Activated naive CD8-positive, alpha-beta T cell treated with anti-CD3 and anti-CD28 coated beads, Interleukin-2, amount 50 U/mL, for 16 hours (primary cell): ENCODE measurements at regions not wholly inside any gene's neighbourhood (a gene's known extent, or its start where the extent isn't known, plus 50 kb on each side); places are given as distances from the start of the nearest gene placed in this dataset.
"Not testable (repeated sequence)": the region's sequence is repeated elsewhere in the genome, so short reads cannot be mapped to it uniquely, and the experiment has no call there.

Experiments
- DNase-seq: peaks from one replicate; pipeline ENCODE4 v3.0.0-alpha.2; 2020; ENCODE audit warnings: low read depth, low spot score

DNA sequence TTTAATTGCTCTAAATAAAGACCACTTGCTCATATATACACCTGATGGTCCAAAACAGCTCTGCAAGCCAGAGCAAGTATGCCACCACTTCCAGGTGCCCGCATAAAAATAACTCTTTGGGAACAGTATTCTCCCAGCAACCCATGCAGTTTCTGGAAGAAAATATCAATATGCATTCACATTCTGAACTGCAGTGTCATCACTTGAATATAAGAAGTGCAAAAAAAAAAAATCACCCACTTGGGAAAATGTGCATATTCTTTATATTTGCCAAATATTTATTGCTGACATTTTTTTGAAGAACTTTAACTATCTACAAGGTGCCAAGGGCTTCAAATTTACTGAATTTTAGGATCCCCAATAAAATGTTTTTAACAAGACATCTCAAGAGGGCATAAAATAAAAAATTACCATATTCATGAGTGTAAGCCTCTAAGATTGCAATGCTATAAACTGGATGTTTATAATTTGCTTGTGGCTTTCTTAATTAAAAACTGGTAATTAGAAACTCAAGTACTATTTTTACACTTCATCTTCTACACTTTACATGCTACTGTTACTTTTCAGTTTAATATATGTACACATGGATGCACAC is 360.6 kb upstream of the HNRNPA3 start:
- DNase-seq: no peak

DNA sequence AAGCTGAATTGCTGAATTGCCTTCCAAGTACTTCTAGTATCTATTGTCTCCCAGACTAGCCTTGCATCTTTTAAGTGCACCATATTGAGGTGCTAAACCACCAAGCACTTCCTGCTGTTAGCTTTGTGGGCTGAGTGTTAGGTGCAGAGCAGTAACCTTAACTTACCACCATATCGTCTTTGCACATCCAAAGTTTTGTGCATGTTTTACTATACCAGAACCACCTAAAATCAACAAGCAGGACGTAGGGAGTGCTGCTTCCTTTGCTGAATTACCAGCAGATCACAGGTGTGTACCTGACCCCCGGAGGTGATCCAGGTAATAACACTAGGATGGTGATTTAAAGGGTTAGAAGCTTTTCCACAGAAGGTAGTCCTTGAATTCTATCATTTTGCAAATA is 359.9 kb upstream of the HNRNPA3 start:
- no peak for DNase-seq

DNA sequence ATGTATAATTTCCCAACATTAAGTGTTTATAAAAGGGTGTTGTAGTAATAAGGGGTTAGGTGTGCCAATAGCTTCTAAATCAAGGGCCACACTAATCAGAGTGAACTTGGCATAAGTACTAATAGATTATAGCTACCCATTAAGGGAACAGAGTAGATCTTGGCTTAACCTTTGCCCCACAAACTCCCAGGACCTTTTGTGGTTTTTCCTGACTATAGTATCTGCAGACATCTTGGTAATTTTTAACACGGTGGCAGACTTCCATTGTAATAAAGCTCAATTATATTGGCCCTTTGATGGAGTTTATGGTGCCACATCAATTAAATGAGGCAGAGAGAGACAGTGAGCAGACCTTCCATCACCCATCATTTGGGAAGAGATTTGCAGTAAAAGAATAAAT is 358.5 kb upstream of the HNRNPA3 start:
- no peak for DNase-seq

- DNase-seq: no peak
These were observed 357.7 kb upstream of the HNRNPA3 start for GRCh38 chr2:176854878-176855277.

DNA sequence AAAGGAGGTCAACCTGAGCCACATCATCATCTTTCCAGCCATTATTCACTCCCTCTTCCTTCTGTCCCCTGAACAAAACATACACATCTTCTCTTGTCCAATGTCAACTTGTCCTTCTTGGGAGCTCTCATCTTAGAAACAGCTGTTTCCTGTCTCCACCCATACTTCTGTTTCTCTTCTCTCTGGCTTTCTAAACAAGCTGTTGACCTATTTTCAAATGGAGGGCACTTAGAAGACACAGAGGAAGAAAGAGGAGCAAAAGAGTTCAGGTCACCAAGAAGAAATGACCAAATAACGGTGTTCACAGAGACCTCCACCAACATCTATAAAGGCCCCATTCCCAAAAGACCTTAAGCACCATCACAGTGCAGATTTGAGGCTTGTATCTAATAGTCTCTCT is 355.9 kb upstream of the HNRNPA3 start:
- no peak for DNase-seq

DNA sequence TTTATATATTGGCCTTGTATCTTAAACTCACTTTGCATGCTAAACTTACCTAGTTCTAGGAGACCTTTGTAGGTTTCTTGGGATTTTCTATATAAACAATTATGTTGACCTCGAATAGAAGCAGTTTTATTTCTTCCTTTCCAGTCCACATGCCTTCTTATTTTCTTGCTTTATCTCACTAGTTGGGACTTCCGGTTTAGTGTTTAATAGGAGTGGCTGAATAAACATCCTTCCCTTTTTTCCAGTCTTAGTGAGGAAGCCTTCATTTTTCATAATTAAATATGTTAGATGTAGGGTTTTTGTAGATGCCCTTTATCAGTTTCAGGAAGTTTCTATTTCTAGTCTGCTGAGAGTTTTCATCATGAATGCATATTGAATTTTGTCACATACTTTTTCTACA is 347.3 kb upstream of the HNRNPA3 start:
- no peak for DNase-seq

DNA sequence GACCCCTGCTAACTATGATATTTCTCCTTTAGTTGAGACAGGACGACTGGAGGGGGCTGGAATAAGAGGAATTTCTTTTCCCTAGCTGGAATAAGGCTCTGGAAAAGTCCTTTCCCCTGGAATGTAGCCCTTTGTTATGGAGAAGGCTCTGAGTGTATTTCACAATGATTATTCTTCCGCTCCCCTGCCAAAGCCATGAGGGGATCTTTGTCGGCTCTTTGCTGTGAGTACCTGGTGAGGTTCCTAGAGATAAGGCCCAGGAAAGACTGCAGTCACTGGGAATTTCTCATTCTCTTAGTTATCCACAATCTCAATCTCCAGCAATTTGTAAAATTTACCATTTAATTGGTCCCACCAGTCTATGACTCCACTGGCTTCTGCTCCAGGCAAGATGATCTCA is 340.2 kb upstream of the HNRNPA3 start:
- DNase-seq: no peak

DNA sequence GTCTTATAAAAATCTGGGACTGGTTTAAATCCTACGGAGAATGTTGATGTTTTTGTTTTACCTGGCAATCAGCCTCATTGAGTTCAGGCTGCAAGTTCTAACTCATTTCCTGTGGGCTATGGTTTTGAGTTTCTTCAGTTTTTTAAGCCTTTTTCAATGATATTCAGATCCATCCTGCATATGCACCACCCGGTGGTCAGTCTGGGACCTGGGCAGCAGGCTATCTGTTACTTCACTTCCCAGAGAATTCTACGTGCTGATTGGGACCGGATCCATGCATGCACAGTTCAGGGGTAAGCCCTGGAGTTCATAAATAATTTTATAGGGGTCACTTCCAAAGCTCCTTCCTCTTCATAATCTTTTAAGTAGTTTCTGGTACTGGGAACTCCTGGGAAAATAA is 339.2 kb upstream of the HNRNPA3 start:
- no peak for DNase-seq

- no peak for DNase-seq
These were observed 336.0 kb upstream of the HNRNPA3 start for GRCh38 chr2:176876493-176877103.

DNA sequence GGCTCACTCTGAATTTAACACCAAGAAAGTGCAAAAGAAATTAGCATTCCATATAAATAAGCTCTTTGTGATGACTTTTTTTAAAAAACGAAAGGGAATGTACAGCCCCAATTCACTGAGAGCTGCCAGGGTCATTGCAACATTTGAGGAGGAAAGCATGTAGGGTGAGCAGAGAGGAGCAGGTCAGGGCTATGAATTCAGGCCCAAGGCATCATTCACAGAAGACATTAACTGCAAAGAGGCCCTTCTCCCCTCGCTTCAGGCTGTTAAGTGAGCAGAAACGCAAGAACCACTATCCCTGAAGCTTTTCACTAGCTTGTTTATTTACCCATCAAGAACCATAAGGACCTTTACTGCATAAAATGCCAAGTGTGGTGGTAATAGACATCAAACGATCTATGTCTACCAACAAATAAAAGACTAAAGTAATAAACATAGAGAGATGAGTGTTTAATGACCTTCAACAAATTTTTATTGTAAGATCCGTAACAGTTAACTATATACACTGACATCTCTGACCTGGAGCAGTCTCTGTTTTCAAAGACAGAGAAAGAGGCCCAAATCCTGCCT is 333.1 kb upstream of the HNRNPA3 start:
- no peak for DNase-seq

DNA sequence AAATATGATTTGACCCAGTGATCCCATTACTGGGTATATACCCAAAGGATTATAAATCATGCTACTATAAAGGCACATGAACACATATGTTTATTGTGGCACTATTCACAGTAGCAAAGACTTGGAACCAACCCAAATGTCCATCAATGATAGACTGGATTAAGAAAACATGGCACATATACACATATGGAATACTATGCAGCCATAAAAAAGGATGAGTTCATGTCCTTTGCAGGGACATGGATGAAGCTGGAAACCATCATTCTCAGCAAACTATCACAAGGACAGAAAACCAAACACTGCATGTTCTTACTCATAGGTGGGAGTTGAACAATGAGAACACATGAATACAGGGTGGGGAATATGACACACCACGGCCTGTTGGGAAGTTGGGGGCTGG is 330.5 kb upstream of the HNRNPA3 start:
- DNase-seq: not testable (repeated sequence)

GRCh38 chr2:176885001-176885643 is 327.5 kb upstream of the HNRNPA3 start:
- no peak for DNase-seq

DNA sequence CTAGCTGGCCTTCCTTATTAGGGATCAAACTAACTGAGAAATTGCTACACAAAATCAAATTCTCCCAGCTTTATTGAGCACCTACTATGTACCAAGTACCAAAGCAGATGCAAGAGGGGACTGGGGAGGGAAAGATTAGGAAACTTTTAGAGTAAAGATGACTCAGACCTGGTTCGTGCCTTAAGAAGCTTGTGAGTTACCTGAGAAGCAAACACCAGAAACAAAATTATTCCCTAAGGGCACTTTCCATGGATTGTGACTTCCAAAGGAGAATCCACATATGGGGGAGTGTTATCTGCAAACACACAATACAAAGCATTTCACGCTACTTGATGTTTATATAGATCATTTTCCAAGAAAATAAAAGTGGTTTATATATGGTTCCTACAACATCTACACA is 326.9 kb upstream of the HNRNPA3 start:
- DNase-seq: no peak

DNA sequence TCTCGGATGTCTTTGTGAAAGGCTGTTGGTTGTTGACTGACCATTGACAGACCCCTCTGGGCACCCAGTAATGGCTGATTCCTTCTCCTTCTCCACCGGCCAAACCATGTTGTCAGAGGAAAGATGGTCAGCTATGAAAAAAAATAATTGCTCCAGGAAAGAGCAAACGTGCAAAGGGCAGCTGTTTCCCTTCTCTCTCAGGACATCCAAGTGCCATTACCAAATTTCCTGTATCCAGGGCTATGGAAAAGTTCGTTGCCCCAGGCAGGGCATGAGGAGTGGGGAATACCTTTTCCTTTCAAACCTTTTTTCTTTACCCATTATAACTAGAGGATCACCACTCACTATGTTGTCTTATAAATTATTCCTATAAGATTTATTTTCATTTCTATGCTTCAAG is 321.5 kb upstream of the HNRNPA3 start:
- DNase-seq: no peak

GRCh38 chr2:176891857-176892256 is 320.7 kb upstream of the HNRNPA3 start:
- no peak for DNase-seq

GRCh38 chr2:176892676-176893226 is 319.8 kb upstream of the HNRNPA3 start:
- no peak for DNase-seq

DNA sequence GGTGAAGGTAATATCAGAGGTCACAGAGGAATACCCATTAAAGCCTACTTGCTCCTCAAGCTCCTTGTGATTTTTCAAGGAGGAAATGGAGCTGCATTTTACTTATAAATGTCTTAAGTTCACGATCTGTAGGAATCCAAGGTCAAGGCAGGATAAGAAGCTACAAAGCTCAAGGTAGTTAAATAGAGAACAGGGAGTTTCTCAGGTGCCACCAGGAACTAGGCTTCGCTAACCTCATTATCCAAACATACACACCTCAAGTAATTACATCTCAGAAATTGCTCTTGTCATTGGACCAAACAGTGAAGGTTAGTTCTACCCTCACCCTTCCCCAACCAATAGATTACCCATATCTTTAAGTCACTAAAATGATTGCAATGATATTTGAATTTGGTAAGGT is 317.4 kb upstream of the HNRNPA3 start:
- no peak for DNase-seq

DNA sequence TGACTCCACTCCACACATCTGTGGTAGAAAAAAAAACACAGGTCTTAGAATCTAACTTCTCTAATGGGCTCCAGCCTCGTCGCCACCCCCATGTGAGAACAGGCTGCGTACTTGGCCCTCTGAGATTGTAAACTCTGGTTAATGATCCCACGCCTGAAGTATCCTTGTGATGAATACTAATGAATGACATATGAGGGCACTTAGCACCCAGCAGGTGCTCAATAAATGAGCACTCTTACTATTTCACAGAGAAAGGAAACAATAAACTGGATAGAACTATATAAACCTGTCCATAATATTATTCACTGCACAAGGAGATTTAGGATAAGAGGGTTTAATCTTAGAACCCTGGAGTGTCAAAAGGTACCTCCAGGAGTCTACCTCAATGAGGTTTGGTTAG is 310.1 kb upstream of the HNRNPA3 start:
- DNase-seq: no peak

- not testable (repeated sequence) for DNase-seq
These were observed 308.5 kb upstream of the HNRNPA3 start for GRCh38 chr2:176904053-176904452.

- DNase-seq: no peak
These were observed 305.3 kb upstream of the HNRNPA3 start for GRCh38 chr2:176907341-176907740.

GRCh38 chr2:176910828-176911227 is 301.8 kb upstream of the HNRNPA3 start:
- DNase-seq: no peak

DNA sequence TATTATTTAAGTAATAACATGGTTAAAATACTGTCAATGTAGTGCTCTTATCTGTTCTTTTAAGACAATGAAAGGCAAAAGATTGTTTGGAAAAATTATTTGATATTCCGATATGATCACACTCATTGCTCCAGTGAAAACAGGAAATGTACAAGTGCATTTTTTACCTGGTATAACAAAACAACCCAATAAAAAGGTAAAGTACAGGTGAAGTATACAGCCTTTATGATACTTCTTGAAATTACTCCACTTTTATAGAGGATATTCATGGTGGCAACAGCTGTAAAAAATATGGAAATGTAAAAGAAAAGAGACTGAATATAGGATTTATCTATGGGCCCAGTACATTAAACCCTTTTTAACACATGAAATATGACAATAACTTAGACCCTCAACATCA is 298.6 kb upstream of the HNRNPA3 start:
- no peak for DNase-seq

DNA sequence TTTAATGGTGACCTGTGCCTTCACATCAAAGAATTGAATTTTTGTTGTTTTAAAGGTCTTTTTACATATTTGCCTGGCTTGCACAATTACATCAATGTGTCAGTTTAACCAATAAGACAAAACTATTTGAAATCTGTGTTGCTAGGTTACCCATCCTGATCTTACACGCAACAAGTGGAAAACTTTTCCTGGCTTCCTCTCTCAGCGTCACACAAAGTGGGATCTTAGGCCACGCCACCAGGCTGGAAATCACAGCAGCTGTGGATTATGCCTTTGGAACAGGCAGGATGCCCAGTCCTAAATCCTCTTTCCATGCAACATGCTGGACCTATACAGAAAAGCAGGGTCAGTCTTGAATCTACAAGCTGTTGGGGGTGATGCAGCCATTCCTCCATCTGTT is 298.2 kb upstream of the HNRNPA3 start:
- no peak for DNase-seq
